ENCODE measurements at regions not wholly inside any gene's neighbourhood (a gene's known extent, or its start where the extent isn't known, plus 50 kb on each side); places are given as distances from the start of the nearest gene placed in this dataset.

- Histone ChIP-seq H3K9me3 (ENCODE audit: low read length) (peaks cover 7% of the 10 kb centered on the region; the same call in 1 of the 2 replicates), H3K9me2 (replicated peaks; ENCODE audit: low read length) (no peaks in the 10 kb centered on the region), H3K36me3 (ENCODE audit: low read depth, low read length) (no peaks in the 10 kb centered on the region), H3F3A (ENCODE audit: low read length, unreplicated experiment) (peaks cover 3% of the 10 kb centered on the region), H2AFZ (ENCODE audit: low read length) (no peak overlapping the region), H3K9ac (ENCODE audit: low read length) (no peak overlapping the region), H3K4me2 (ENCODE audit: low read length) (no peak overlapping the region), H3K79me2 (ENCODE audit: low read length) (no peaks in the 10 kb centered on the region), H3K27ac (ENCODE audit: low read length) (no peak overlapping the region), H4K20me1 (ENCODE audit: low read length) (no peaks in the 10 kb centered on the region), H3K4me1 (ENCODE audit: insufficient read depth, low read length) (peaks cover 28% of the 10 kb centered on the region), H3K27me3 (ENCODE audit: low read length) (no peaks in the 10 kb centered on the region), H3K4me3 (ENCODE audit: low read length) (no peak overlapping the region)
- BruUV-seq (replicated peaks), result no TSS peak
- TF ChIP-seq CTCF (conservative IDR thresholded peaks at IDR 0.05; ENCODE audit: low read depth, low read length), result peak; percentile 74
- TF ChIP-seq EZH2phosphoT487 (IDR thresholded peaks at IDR 0.05; ENCODE audit: borderline replicate concordance, low read length), result no peak
- TF ChIP-seq EZH2 (IDR thresholded peaks at IDR 0.05; ENCODE audit: low read length, unreplicated experiment), result no peak
- no peak for ATAC-seq
- peak; percentile 60 for DNase-seq
- ChIA-PET CTCF (interaction anchor here (0.6 kb wide), 1 partner anchor 169 kb away, joined by 4 read pairs; no protein-coding TSS in a partner anchor), POLR2A (ENCODE audit: unreplicated experiment) (interaction anchor here (0.6 kb wide), 1 partner anchor 26 kb away, joined by 5 read pairs; no protein-coding TSS in a partner anchor)
- intact Hi-C loops (cut with micrococcal nuclease), result no loop called here
Measured at GRCh38 chr12:114935658-114936057, 251.7 kb upstream of the TBX3 start.

GRCh38 chr12:114933428-114934160 is 249.6 kb upstream of the TBX3 start:
- Histone ChIP-seq H3K4me3 (ENCODE audit: low read length) (peak overlapping the region; percentile 14; the same call in 1 of the 2 replicates), H3F3A (ENCODE audit: low read length, unreplicated experiment) (peaks cover 3% of the 10 kb centered on the region), H3K9me2 (replicated peaks; ENCODE audit: low read length) (no peaks in the 10 kb centered on the region), H3K9ac (ENCODE audit: low read length) (peak overlapping the region; percentile 53), H3K27me3 (ENCODE audit: low read length) (no peaks in the 10 kb centered on the region), H3K36me3 (ENCODE audit: low read depth, low read length) (no peaks in the 10 kb centered on the region), H3K9me3 (ENCODE audit: low read length) (peaks cover 8% of the 10 kb centered on the region; the same call in 1 of the 2 replicates), H3K27ac (ENCODE audit: low read length) (peak overlapping the region; percentile 91), H2AFZ (ENCODE audit: low read length) (peak overlapping the region; percentile 25), H3K4me1 (ENCODE audit: insufficient read depth, low read length) (peaks cover 28% of the 10 kb centered on the region), H3K79me2 (ENCODE audit: low read length) (no peaks in the 10 kb centered on the region), H4K20me1 (ENCODE audit: low read length) (no peaks in the 10 kb centered on the region), H3K4me2 (ENCODE audit: low read length) (peak overlapping the region; percentile 64)
- ATAC-seq (peak; percentile 96), DNase-seq (peak; percentile 98)
- ChIA-PET POLR2A (ENCODE audit: unreplicated experiment) (interaction anchor here (1.5 kb wide), 1 partner anchor 249 kb away, joined by 6 read pairs; no protein-coding TSS in a partner anchor), CTCF (interaction anchor here (0.5 to 1.5 kb wide), 2 partner anchors 16 to 249 kb away, joined by 7 read pairs; partner anchors contain the start of gene TBX3)
- TF ChIP-seq EZH2 (IDR thresholded peaks at IDR 0.05; ENCODE audit: low read length, unreplicated experiment), result no peak
- TF ChIP-seq EZH2phosphoT487 (IDR thresholded peaks at IDR 0.05; ENCODE audit: borderline replicate concordance, low read length), result no peak
- no peak for TF ChIP-seq CTCF (conservative IDR thresholded peaks at IDR 0.05; ENCODE audit: low read depth, low read length)
- no TSS peak for BruUV-seq (replicated peaks)
- intact Hi-C loops (cut with micrococcal nuclease), result loop anchor here (1.0 to 5.0 kb wide), 3 partner anchors 14 to 251 kb away; partner anchors contain the start of gene TBX3
